T follicular helper cell (primary cell): ENCODE measurements at regions not wholly inside any gene's neighbourhood (a gene's known extent, or its start where the extent isn't known, plus 50 kb on each side); places are given as distances from the start of the nearest gene placed in this dataset.
"Not testable (repeated sequence)": the region's sequence is repeated elsewhere in the genome, so short reads cannot be mapped to it uniquely, and the experiment has no call there.

Experiments
- DNase-seq: peaks from one replicate; pipeline ENCODE4 v3.0.0-alpha.2; 2020; ENCODE audit warnings: low read depth

GRCh38 chr22:25395915-25396314 is 168.6 kb upstream of the GRK3 start:
- DNase-seq: no peak

- no peak for DNase-seq
Measured at GRCh38 chr22:25396615-25397200, 167.8 kb upstream of the GRK3 start.

GRCh38 chr22:25397616-25398015 is 166.9 kb upstream of the GRK3 start:
- no peak for DNase-seq

GRCh38 chr22:25398591-25399062 is 165.8 kb upstream of the GRK3 start:
- not testable (repeated sequence) for DNase-seq

GRCh38 chr22:25399649-25400151 is 164.8 kb upstream of the GRK3 start:
- DNase-seq: no peak

GRCh38 chr22:25402160-25402500 is 162.3 kb upstream of the GRK3 start:
- no peak for DNase-seq

GRCh38 chr22:25402501-25403283 is 161.8 kb upstream of the GRK3 start:
- no peak for DNase-seq

- no peak for DNase-seq
Measured at GRCh38 chr22:25403284-25403810, 161.1 kb upstream of the GRK3 start.

- DNase-seq: no peak
Measured at GRCh38 chr22:25403811-25404471, 160.5 kb upstream of the GRK3 start.

GRCh38 chr22:25404556-25404927 is 159.9 kb upstream of the GRK3 start:
- no peak for DNase-seq

- DNase-seq: peak; percentile 45
Measured at GRCh38 chr22:25404928-25405816, 159.3 kb upstream of the GRK3 start.

- DNase-seq: no peak
Measured at GRCh38 chr22:25405841-25406509, 158.5 kb upstream of the GRK3 start.

- DNase-seq: no peak
Measured at GRCh38 chr22:25406510-25407210, 157.8 kb upstream of the GRK3 start.

- no peak for DNase-seq
Measured at GRCh38 chr22:25407226-25407858, 157.1 kb upstream of the GRK3 start.

GRCh38 chr22:25407859-25408229 is 156.6 kb upstream of the GRK3 start:
- DNase-seq: no peak

- no peak for DNase-seq
Measured at GRCh38 chr22:25409240-25409639, 155.2 kb upstream of the GRK3 start.

- no peak for DNase-seq
Measured at GRCh38 chr22:25410849-25411248, 153.6 kb upstream of the GRK3 start.

- no peak for DNase-seq
Measured at GRCh38 chr22:25413620-25414019, 150.9 kb upstream of the GRK3 start.

GRCh38 chr22:25415731-25416130 is 148.7 kb upstream of the GRK3 start:
- not testable (repeated sequence) for DNase-seq

GRCh38 chr22:25417826-25418225 is 146.6 kb upstream of the GRK3 start:
- DNase-seq: not testable (repeated sequence)
